ELF-1 (cell line): ENCODE measurements at regions not wholly inside any gene's neighbourhood (a gene's known extent, or its start where the extent isn't known, plus 50 kb on each side); places are given as distances from the start of the nearest gene placed in this dataset.

Experiments
- DNase-seq: peaks from one replicate; pipeline ENCODE4 v3.0.0-alpha.2; 2016; ENCODE audit warnings: low read depth, low spot score

DNA sequence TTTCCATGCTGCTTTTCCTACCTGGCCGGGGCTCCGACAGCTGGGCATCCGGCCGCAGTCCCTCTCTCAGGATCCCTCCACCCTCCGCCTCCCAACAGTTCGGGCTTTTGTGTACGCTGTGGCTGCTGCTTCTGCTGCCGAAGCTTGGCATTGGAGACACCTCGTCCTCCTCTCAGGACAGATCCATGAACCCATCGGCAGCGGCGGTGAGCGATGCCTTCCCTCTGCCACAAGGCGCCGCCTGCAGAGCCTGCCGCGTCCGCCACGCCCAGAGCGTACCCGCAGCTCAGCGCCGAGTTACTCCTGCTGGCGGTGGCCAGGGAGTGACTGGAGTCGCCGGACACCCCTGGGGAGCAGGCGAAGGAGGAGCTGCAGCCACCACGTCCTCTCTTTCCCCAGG is 2032.8 kb downstream of the TP53TG3F start:
- DNase-seq, result no peak

DNA sequence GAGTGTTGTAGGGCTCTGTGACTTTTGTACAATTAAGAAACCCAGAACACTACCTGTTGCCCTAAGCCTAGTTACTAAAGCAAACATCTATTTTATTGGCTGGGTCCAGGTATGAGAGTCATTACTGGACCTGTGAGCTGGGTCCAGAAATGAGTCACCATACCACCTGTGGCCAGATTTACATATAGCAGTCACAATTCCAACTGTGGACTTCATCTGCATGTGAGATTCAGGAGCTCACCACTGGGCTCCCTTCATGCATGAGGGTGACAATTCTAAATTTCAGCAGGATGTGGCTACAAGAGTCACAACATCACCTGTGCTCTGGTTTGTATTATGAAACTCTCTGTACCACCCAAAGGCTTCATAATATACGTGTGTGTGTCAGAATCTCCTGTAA is 2038.0 kb downstream of the TP53TG3F start:
- no peak for DNase-seq

DNA sequence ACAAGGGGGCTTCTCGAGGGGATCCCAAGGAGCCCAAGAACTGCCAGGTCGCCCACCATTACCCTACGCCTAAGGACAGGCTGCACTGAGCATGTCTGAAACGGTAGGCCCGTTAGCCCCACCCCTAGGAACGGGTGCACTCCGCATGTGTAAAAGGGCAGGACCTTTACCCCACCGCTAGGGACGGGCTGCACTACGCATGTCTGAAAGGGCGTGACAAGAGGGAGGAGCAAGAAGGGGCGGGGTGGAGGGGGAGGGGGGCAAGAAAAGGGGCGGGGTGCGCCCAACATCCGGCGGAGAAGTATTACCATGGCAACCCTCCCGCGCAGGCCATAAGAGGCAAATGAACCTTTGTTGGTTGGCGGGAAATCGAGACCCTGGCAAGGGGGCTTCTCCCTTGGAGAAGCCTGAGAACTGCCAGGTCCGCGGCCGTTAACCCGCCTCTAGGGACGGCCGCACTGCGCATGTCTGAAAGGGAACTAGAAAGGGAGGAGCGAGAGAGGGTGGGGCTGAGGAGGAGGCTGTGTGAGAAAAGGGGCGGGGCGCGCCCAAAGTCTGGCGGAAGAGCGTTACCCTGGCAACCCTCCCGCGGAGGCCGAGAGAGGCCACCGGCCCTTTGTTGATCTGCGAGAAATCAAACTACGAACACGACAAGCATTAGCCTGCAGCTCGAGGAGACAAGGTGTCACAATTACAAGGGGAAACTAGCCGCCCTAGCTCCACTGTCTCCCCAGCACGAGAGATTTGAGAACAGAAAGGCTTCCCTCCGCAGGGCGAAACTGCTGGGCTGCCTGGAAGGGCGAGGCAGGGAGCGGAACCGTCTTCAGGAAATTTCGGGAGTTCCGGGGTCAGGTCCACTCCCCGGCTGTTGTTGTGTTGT is 2046.8 kb downstream of the TP53TG3F start:
- no peak for DNase-seq

DNA sequence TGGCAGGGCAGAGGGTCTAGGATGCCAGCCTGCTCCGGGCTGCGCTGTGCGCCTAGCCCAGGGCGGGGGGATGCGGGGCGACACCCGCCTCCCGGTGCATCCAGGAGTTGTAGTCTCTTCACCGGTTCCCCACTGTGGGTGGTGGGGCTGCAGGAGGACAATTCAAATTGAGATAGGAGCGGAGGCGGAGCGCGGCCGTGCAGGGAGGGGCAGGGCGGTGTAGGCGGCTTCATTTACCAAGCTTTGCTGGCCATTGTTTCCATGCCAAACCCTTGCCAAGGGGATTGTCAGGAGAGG is 2047.4 kb downstream of the TP53TG3F start:
- DNase-seq, result no peak

DNA sequence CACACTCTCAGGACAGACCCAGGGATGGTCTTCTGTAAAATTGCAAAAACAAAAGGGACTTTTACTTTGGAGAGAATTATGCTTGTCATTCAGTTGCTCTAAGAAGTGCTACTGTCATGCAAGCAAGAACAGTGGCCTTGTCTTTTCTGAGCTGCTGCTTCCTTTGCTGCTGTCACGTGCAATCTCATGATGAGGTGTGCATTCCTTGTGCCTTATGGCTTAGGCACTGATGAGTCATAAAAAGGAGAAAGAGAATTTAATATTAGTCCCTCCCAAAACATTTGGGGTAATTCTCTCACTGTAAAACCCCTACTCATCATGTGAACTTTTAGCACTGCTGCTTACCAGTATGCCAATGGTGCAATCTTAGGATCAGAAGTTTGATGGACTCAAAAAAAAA is 2051.3 kb downstream of the TP53TG3F start:
- DNase-seq, result no peak

DNA sequence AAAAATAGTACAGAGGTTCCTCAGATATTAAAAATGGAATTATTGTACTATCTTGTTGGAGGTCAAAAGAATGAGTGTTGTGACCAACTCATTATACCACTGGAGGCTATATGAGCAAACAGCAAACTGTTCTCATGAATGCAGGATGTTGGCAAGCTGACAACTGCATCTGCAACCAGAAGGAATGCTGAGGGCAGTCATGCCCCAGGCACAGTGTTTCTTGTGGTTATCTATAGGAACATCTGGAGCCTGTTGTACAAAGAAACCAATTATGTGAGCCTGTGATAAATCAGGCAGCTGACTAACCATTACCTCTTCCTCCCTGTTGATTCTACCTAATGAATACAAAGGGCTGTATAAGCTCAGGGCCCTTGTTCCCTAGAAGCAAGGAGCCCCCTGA is 2057.1 kb downstream of the TP53TG3F start:
- no peak for DNase-seq

DNA sequence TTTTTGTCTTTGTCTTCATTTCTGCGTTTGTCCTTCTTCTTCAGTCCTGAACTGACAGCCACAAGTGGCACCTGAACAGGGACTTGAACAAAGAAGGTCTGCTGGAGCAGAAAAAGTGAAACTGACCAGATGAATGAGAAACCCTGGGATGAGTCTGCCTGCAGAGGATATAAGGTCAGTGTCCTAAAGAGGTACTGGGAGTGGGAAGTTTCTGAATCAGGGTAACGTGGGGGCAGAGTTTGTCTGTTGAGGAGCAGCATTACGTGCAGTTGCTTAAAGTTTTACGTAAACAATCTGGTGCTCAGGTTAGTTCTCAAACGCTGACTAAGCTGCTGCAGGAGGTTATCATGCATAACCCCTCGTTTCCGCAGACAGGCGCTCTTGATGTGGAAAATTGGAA is 2057.6 kb downstream of the TP53TG3F start:
- DNase-seq, result no peak

DNA sequence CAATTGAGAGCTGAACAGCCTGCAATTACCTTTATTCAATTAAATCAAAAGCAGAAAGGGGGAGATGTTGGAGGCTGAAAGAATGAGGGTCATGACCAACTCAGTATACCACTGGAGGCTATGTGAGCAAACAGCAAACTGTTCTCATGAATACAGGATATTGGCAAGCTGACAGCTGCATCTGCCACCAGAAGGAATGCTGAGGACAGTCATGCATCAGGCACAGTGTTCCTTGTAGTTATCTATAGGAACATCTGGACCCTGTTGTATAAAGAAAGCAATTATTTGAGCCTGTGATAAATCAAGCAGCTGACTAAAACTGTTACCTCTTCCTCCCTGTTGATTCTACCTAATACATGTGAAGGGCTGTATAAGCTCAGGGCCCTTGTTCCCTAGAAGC is 2064.6 kb downstream of the TP53TG3F start:
- DNase-seq, result no peak

DNA sequence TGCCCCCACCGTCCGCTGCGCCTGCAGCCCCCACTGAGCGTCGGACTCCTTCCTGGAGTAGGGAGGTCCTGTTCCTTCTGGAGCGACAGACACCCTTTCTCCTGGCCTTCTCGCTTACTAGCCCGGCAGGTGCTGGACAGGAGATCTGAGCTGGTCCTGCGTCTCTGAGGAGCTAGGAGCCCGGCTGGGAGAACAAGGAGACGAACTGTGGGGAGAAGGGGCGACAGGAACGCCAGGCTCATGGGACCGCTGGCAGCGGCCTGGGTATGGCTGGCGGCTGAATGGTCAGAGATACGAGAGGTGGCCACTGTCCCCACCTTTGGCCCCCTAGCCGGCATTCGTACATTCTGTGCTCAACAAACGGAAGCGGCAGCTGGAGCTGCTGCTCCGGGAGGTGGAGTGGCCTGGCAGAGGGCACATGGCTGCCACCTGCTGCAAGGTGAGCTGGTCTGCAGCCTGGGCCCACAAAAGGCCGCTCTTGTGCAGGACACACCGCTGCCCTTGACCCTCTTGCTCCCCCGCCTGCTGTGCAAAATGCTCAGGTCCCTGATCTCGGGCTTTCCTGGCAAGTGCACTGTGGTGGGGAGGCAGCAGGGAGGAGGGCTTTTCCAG is 2066.7 kb downstream of the TP53TG3F start:
- no peak for DNase-seq

DNA sequence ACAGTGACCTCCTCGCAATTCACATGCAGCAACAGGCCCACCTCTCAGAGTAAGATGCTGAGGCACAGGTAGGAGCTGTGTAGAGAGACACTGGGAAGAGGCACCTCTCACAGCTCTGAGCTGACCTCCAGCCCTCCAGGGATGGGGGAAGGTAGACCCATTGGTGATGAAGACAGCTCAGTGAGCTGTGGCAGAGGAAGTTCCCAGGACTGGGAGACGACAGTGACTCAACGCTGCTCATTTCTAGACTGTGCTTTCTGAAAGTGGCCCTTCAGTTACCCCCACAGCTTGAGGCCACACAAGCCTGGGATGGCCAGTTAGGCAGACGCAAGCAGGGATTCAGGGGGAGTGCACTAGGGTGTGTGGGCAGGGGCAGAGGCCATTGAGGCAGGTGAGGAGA is 2073.2 kb downstream of the TP53TG3F start:
- no peak for DNase-seq

DNA sequence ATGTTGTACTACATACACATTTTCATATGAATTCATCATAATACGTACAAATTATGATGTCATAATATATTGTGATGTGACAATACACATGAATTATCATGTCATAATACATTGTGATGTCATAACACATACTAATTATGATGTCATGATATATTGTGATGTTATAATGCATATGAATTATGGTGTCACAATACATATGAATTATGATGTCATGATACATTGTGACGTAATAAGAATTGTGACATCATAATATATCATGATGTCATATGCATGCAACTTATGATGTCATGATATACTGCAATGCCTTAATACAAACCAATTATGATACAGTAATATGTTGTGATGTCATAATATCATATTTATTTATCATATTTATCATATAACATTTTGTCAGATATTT is 2074.3 kb downstream of the TP53TG3F start:
- DNase-seq, result no peak

DNA sequence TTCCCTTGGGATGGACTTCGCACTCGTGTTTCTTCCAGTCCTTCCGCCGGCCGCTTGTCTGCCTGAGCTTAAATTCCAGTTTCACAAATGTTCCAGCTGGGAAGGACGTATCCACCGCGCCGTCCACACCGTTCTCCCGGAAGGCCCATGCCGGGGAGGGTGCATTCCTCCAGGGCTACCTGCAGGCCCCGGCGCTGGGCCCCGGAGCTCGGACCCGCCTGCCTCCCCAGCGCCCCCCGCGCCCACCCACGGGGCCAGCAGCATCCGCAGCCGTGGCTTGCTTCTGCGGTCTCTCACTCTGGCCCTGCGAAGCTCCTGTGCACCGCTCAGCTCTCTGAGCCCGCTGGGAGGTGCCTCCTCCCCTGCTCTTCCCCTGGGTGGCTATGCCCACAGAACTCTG is 2084.1 kb downstream of the TP53TG3F start:
- no peak for DNase-seq

DNA sequence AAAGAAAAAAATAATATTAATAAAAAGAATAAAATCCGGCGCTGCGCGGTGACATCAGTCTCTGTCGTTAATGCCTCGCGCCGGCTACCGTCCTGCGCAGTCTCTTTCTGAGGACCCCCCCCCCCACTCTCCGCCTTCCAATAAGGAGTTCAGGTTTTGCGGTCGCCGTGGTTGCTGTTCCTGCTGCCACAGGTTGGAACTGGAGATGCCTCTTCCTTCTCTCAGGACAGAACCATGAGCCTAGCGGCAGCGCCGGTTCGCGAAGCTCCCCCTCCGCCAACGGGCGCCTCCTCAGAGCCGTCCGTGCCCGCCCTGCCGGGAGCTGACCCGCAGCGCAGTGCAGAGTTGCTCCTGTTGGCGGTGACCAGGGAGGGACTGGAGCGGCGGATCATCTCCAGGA is 2093.4 kb downstream of the TP53TG3F start:
- DNase-seq, result no peak

DNA sequence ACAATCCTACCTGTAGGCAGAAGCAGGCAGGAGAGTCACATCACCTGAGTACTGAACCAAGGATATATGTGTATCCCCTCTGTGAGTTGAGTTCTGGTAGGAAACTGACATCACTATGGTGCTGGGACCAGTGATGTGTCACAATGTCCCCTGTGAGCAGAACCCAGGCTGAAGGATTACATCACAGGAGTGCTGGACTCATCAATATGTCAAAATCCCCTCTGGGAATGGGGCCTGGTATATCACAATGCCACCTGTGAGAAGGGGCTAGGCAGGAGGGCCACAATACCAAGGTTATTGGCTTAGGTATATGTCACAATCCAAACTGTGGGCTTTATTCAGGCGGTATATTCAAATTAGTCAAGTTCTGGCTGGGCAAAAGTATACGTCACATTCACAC is 2098.3 kb downstream of the TP53TG3F start:
- no peak for DNase-seq

DNA sequence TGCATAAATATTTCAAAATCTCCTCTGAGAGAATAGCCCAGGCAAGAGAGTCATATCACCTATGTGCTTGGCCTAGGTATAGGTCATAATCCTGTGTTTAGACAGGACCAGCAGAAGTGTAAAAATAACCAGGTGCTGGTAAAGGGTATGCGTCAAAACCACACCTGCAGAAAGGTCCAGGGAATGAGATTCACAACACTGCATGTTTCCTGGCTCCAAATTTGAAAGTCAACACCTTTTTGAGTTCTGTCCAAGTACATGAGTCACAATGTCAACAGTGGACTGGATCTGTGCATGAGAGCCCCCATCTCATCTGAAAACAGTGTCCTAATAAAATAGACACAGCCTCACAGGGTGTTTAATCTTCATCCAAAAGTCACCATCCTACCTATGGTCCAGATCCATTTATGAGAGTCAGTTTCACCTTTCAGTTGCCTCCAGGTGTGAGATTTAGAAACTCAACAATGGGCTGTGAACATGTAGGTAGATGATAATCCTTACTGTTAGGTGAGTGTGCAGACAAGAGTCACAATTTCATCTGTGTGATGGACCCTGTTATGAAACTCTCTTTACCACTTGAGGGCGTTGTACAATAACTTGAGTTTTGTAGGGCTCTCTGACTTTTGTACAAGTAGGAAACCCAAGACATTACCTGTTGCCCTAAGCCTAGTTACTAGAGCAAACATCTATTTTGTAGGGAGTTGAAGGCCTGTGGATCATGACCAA is 2100.7 kb downstream of the TP53TG3F start:
- DNase-seq, result no peak

DNA sequence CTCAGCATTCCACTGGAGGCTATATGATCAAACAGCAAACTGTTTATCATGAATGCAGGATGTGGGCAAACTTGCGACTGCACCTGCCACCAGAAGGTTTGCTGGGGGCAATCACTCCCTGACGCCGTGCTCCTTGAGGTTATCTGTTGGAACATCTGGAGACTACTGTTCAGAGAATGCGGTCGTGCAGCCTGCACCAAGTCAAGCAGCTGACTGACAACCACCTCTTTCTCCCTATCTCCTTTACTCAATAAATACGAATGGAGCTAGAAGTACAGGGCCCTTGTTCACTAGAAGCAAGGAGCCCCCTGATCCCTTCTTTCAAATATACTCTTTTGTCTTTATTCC is 2101.2 kb downstream of the TP53TG3F start:
- DNase-seq, result no peak

DNA sequence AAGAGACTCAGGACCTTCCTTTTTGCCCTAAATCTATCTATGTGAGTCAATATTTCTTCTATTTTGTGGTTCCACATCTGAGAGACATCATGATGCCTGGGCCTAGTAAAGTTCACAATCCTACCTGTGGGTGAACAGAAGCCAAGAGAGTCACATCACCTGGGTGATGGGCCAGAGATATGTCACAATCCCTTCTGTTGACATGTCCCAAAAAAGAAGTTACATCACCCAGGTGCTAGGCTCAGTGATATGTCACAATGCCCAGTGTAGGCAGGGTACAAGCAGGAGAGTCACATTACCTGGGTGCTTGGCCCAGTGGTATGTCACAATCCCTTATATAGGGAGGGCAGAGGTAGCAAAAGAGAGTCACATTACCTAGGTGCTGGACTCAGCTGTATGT is 2101.9 kb downstream of the TP53TG3F start:
- no peak for DNase-seq

DNA sequence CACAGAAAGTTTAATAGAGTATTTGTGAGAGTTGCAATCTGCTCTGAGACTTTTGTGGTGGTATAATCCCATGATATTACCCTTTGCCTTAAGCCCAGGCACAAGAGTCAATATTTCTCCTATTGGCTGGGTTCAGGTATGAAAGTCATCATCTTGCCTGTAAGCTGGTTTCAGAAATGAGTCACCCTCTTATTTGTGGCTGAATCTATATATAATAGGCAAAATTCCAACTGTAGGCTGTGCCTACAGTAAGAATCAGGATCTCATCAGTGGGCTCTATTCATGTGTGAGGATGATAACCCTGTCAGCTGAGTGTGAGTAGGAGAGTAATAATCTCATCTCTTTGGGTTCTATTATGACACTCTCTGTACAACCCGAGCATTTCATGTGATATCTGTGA is 2103.1 kb downstream of the TP53TG3F start:
- DNase-seq, result no peak

DNA sequence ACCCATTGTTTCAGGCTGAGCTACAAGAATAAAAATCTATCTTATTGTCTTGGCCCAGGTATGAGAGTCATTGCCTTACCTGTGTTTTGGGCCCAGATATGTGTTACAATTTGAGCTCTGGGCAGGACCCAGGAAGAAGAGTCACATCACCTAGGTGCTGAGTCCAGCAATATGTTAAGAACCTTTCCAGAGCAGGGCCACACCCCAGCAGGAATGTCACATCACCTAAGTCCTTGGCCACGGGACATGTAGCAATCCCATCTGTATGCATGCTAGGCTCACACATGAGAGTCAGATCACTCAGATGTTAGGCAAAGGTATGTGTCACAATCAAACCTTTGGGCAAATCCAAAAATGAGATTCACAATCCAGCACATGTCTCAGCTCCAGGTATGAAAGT is 2103.5 kb downstream of the TP53TG3F start:
- no peak for DNase-seq

DNA sequence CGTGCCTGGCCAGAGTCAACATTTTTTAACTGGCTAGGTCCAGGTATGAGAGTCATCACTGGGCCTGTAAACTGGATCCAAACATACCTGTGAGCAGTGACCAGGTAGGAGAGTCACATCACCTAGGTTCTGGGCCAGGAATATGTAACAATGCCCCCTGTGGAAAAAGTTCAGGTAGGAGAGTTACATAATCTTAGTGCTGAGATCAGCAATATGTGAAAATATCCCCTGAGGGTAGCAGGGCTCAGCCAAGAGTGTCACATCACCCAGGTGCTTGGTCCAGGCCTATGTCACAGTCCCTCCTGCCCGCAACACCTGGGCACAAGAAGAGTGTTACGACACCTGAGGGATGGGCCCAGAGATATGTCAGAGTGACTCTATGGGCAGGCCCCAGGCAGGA is 2104.7 kb downstream of the TP53TG3F start:
- no peak for DNase-seq

DNA sequence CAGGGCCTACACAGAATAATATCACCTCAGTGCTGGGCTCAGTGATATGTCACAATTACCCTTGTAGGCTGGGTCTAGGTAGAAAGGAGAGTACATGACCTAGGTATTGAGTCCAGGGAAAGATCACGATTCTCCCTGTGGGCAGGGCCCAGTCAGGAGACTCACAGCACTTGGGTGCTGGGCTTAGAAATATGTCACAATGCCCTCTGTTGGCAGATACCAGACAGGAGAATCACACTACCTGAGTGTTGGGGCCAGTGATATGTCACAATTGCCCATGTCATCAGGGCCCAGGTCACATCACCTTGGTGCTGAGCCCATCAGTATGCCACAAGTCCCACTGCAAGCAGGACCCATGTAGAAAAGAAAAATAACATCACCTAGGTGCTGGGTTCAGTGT is 2105.5 kb downstream of the TP53TG3F start:
- no peak for DNase-seq

DNA sequence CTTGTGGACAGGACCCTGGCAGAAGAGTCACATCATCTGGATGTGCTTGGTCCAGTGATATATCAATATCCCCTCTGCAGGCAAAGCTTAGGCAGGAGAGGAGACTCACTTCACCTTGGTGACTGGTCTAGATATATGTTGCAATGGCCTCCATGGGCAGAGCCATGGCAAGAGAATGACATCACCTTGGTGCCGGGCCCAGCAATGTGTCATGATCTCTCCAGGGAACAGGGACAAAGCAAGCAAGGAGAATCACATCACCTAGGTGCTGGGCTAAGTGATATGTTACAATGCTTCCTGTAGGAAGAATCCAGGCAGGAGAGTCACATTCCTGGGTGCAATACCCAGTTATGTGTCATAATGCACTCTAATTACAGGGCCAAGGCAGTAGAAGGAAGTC is 2106.2 kb downstream of the TP53TG3F start:
- no peak for DNase-seq

DNA sequence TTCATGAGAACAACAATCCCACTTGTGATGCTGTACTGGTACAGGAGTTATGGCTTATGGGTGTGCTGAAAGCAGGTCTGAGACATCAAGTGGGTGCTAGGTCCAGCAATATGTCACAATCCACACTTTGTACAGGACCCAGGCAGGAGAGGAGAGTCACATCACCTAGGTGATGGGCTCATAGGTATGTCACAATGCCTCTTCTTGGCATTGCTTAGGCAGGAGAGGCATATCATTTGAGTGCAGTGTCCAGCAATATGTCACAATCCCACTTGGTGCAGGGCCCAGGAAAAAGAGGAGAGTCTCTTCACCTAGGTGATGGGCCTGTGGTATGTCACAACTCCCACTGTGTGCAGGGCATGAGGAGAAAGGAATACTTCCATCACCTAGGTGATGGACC is 2110.0 kb downstream of the TP53TG3F start:
- no peak for DNase-seq
